K562 (cell line): ENCODE measurements at regions not wholly inside any gene's neighbourhood (a gene's known extent, or its start where the extent isn't known, plus 50 kb on each side); places are given as distances from the start of the nearest gene placed in this dataset.

Experiments used
- ATAC-seq: fragments of 200-7000 bp; cut with Tn5 transposase; 3 replicates; pipeline ENCODE4 v1.9.1; 2020; ENCODE audit warnings: moderate library complexity
- BruUV-seq: library from RNA; stranded (reverse); fragments of 400-500 nt; replicated peaks from 2 replicates; lab custom pipeline; 2021; lab: Mats Ljungman, UMichigan
- CTCF ChIA-PET: fragments of 300-600 bp; formaldehyde crosslinking; extraction: SDS; loops from one replicate; lab custom pipeline; 2021; ENCODE audit warnings: low intra/inter-chr PET ratio; lab: Yijun Ruan, JAX
- POLR2A ChIA-PET: fragments of 300-600, 350-650 bp; sonication (Branson Sonifier 250); formaldehyde crosslinking; extraction: SDS; loops from one replicate; lab custom pipeline; 2021; ENCODE audit warnings: antibody characterized with exemption, inconsistent platforms; lab: Yijun Ruan, JAX
- DNase-seq, 4 experiments: peaks; one replicate each; pipeline versions ENCODE4 v3.0.0 to v3.0.0-alpha.2; 2011 to 2018; ENCODE audit warnings: low spot score in 3 of 4, mixed read lengths in 3 of 4; ENCODE audit errors: extremely low read depth in 1 of 4
- FAIRE-seq: peaks from 2 replicates; lab custom pipeline; 2011; peaks lifted over from hg19 to GRCh38; lab: Jason Lieb, UNC
- H2AFZ ChIP-seq: 2 replicates; pipeline ENCODE4 v1.6.0; 2011; ENCODE audit warnings: low read depth, low read length, control low read depth, inconsistent platforms
- H3K27ac ChIP-seq: fragments of 200-600 bp; 3 replicates; pipeline ENCODE4 v1.8.0; 2011; ENCODE audit warnings: low read depth, mild to moderate bottlenecking, control low read depth, inconsistent platforms, low read length, moderate library complexity, mixed read lengths; ENCODE audit errors: extremely low read depth
- H3K27me3 ChIP-seq, 2 experiments: fragments of 300-600 bp in 1 of 2; 2 replicates in 1 of 2; 3 replicates in 1 of 2; pipeline versions ENCODE4 v1.6.0 to v1.8.0; 2011; ENCODE audit warnings: inconsistent platforms in 2 of 2, low read length in 2 of 2, mild to moderate bottlenecking in 1 of 2, mixed read lengths in 1 of 2, moderate library complexity in 1 of 2; ENCODE audit not compliant: control insufficient read depth in 2 of 2, insufficient read depth in 2 of 2
- H3K36me3 ChIP-seq: fragments of 300-600 bp; 3 replicates; pipeline ENCODE4 v1.8.0; 2011; ENCODE audit warnings: mild to moderate bottlenecking, low read length, inconsistent platforms; ENCODE audit not compliant: control insufficient read depth, insufficient read depth
- H3K4me1 ChIP-seq, 2 experiments: fragments of 200-600 bp in 1 of 2; replicated peaks in 1 of 2; 2 replicates in 1 of 2; 3 replicates in 1 of 2; pipeline versions ENCODE4 v1.5.1 to v1.8.0; 2011; ENCODE audit warnings: inconsistent platforms in 2 of 2, low read length in 2 of 2, mild to moderate bottlenecking in 1 of 2, mixed read lengths in 1 of 2, moderate library complexity in 1 of 2; ENCODE audit not compliant: control insufficient read depth in 2 of 2, insufficient read depth in 2 of 2
- H3K4me2 ChIP-seq: 2 replicates; pipeline ENCODE4 v1.6.1; 2011; ENCODE audit warnings: low read length, control low read depth, inconsistent platforms, mixed read lengths; ENCODE audit not compliant: insufficient read depth
- H3K4me3 ChIP-seq: fragments of 200-600 bp; sonication (generic), shearing (Covaris generic); 2 replicates; pipeline ENCODE4 v1.5.1; 2016; ENCODE audit warnings: control low read depth, inconsistent platforms
- H3K79me2 ChIP-seq: fragments of 200-600 bp; 3 replicates; pipeline ENCODE4 v1.8.0; 2011; ENCODE audit warnings: low read length, inconsistent platforms; ENCODE audit not compliant: control insufficient read depth, insufficient read depth
- H3K9ac ChIP-seq, 2 experiments: 2 replicates each; pipeline versions ENCODE4 v1.6.0 to v1.6.1; 2011; ENCODE audit warnings: low read depth in 2 of 2, low read length in 2 of 2, control low read depth in 1 of 2, inconsistent platforms in 1 of 2, mild to moderate bottlenecking in 1 of 2, mixed read lengths in 1 of 2; ENCODE audit not compliant: insufficient read depth in 1 of 2
- H3K9me1 ChIP-seq: one replicate; pipeline ENCODE4 v1.6.0; 2011; ENCODE audit warnings: inconsistent platforms, mild to moderate bottlenecking, low read length, moderate library complexity; ENCODE audit not compliant: control insufficient read depth, insufficient read depth
- H3K9me3 ChIP-seq: replicated peaks from 2 replicates; pipeline ENCODE4 v1.5.1; 2011; ENCODE audit warnings: low read depth, low read length, inconsistent platforms; ENCODE audit not compliant: control insufficient read depth, insufficient read depth
- H4K20me1 ChIP-seq: replicated peaks from 2 replicates; pipeline ENCODE4 v1.6.1; 2011; ENCODE audit warnings: low read length, inconsistent platforms, mixed read lengths; ENCODE audit not compliant: control insufficient read depth, insufficient read depth
- CTCF ChIP-seq, 3 experiments: IDR thresholded peaks in 2 of 3; conservative IDR thresholded peaks in 1 of 3; 2 replicates each; pipeline ENCODE4 v1.5.1; 2011 to 2012; ENCODE audit warnings: low read length in 3 of 3, mild to moderate bottlenecking in 3 of 3, control low read depth in 2 of 3, improper control_type of control experiment in 1 of 3, inconsistent platforms in 1 of 3, low read depth in 1 of 3, mixed read lengths in 1 of 3, moderate library complexity in 1 of 3; ENCODE audit not compliant: insufficient read depth in 2 of 3
- HDAC1 ChIP-seq, 2 experiments: fragments of 450-650 bp; IDR thresholded peaks; 2 replicates each; pipeline ENCODE4 v1.6.1; 2016 to 2017; ENCODE audit warnings: inconsistent platforms in 1 of 2, mild to moderate bottlenecking in 1 of 2, moderate library complexity in 1 of 2
- KAT2B ChIP-seq: IDR thresholded peaks from one replicate; pipeline ENCODE4 v1.6.1; 2012; ENCODE audit warnings: low read depth, mild to moderate bottlenecking, control low read depth, inconsistent platforms, low read length, moderate library complexity
- RAD21 ChIP-seq, 2 experiments: fragments of 250-450 bp in 1 of 2; fragments of 450-650 bp in 1 of 2; sonication (Bioruptor Pico) in 1 of 2; formaldehyde crosslinking in 1 of 2; IDR thresholded peaks in 1 of 2; conservative IDR thresholded peaks in 1 of 2; 2 replicates each; pipeline versions ENCODE4 v1.4.0 to v1.8.0; 2020 to 2022; ENCODE audit warnings: mild to moderate bottlenecking in 2 of 2, moderate library complexity in 1 of 2
- RBBP5 ChIP-seq: fragments of 200-600 bp; sonication (generic); IDR thresholded peaks from 2 replicates; pipeline ENCODE4 v1.6.1; 2012; ENCODE audit warnings: borderline replicate concordance, mild to moderate bottlenecking, low read length, control low read depth, inconsistent platforms; ENCODE audit not compliant: insufficient read depth, poor library complexity, severe bottlenecking
- RBFOX2 ChIP-seq: fragments of 200-400 bp; formaldehyde crosslinking; IDR thresholded peaks from 2 replicates; pipeline ENCODE4 v1.6.1; 2017; ENCODE audit warnings: low read depth, mild to moderate bottlenecking, low read length, moderate library complexity
- ZNF23 ChIP-seq: fragments of 250-450 bp; sonication (Bioruptor Pico); IDR thresholded peaks from 2 replicates; pipeline ENCODE4 v1.4.0; 2020; ENCODE audit warnings: mild to moderate bottlenecking
- WGBS: fragments of 100-300 bp; shearing (Covaris generic); methylation state at CpG from one replicate; pipeline ENCODE4 v1.1.6; 2016; ENCODE audit warnings: low coverage, mixed read lengths; ENCODE audit not compliant: insufficient coverage; ENCODE audit errors: missing lambda C conversion rate; 5-methylcytosine and 5-hydroxymethylcytosine counted together
- in situ Hi-C: fragments of 300-500 bp; cut with MboI; formaldehyde crosslinking; loops from 4 replicates; pipeline ENCODE4 v1.15.0; 2018; ENCODE audit warnings: inconsistent platforms, mixed read lengths
- intact Hi-C: fragments of 100-400 bp; cut with micrococcal nuclease; formaldehyde crosslinking; loops from 2 replicates; pipeline ENCODE4 v1.14.2; 2022

- Histone ChIP-seq H3K9ac (no peak overlapping the region), H3K4me2 (no peak overlapping the region), H4K20me1 (no peaks in the 10 kb centered on the region), H3K27ac (no peak overlapping the region), H3K27me3 (no peaks in the 10 kb centered on the region), H3K4me1 (no peaks in the 10 kb centered on the region), H3K4me3 (no peak overlapping the region), H3K9me1 (no peaks in the 10 kb centered on the region), H3K79me2 (no peaks in the 10 kb centered on the region), H3K9me3 (no peaks in the 10 kb centered on the region), H3K36me3 (no peaks in the 10 kb centered on the region), H2AFZ (no peak overlapping the region)
- FAIRE-seq (no peak), DNase-seq (peak in 1 of 4 experiments; percentile 4), ATAC-seq (no peak)
- no TSS peak for BruUV-seq
- POLR2A ChIA-PET, result no interaction called here
- intact Hi-C loops (loop anchor here (10.0 kb wide), 1 partner anchor 221 kb away; no protein-coding TSS in a partner anchor), in situ Hi-C loops (no loop called here)
- 2% methylated on average over 5 of the region's 5 CpGs for WGBS
- peak in 1 of 3 experiments; percentile 15; a peak in 2 of 6 replicates for TF ChIP-seq CTCF (IDR thresholded peaks at IDR 0.05 in 2 of 3, conservative IDR thresholded peaks at IDR 0.05 in 1 of 3; ENCODE audit: insufficient read depth in 2 of 3, low read depth in 1 of 3, low read length in 3 of 3)
- TF ChIP-seq RBBP5, result no peak
- TF ChIP-seq HDAC1 (IDR thresholded peaks at IDR 0.05), result no peak
- TF ChIP-seq KAT2B, result no peak
- TF ChIP-seq RBFOX2, result no peak
- no peak for TF ChIP-seq ZNF23 (CRISPR knock-in tag)
- 0 out of 4 replicates have a peak, but pooled peaks of 1 of the 2 experiments have one; percentile 20 for TF ChIP-seq RAD21 (CRISPR knock-in tag; conservative IDR thresholded peaks at IDR 0.05 in 1 of 2, IDR thresholded peaks at IDR 0.05 in 1 of 2)
- CTCF ChIA-PET, result no interaction called here
Measured at GRCh38 chr10:106175760-106176377, 988.6 kb downstream of the SORCS1 start.
